GM19452 (cell line): ENCODE measurements at regions not wholly inside any gene's neighbourhood (a gene's known extent, or its start where the extent isn't known, plus 50 kb on each side); places are given as distances from the start of the nearest gene placed in this dataset.

ENCODE experiments used
- ATAC-seq: cut with Tn5 transposase; IDR thresholded peaks from one replicate; pipeline ENCODE4 v1.9.1; 2021; ENCODE audit not compliant: unreplicated experiment

- ATAC-seq = no peak
Observed at GRCh38 chr4:182189103-182189878, 53.9 kb upstream of the TENM3 start.

- ATAC-seq = no peak
Observed at GRCh38 chr4:182190306-182190705, 52.9 kb upstream of the TENM3 start.

- no peak for ATAC-seq
Observed at GRCh38 chr4:182192511-182193181, 50.6 kb upstream of the TENM3 start.

GRCh38 chr4:182193311-182193710 is 49.9 kb upstream of the TENM3 start:
- ATAC-seq = no peak
